WERI-Rb-1 (cell line): ENCODE measurements at regions not wholly inside any gene's neighbourhood (a gene's known extent, or its start where the extent isn't known, plus 50 kb on each side); places are given as distances from the start of the nearest gene placed in this dataset.

Experiments
- DNase-seq: peaks from one replicate; pipeline ENCODE4 v3.0.0-alpha.2; 2020
- H3K27ac ChIP-seq: fragments of 250-450 bp; sonication (Bioruptor Pico); 2 replicates; pipeline ENCODE4 v1.5.1; 2020; ENCODE audit warnings: mild to moderate bottlenecking, moderate library complexity
- H3K27me3 ChIP-seq: fragments of 250-450 bp; sonication (Bioruptor Pico); 2 replicates; pipeline ENCODE4 v1.5.1; 2021; ENCODE audit warnings: mild to moderate bottlenecking, low read depth, moderate library complexity; ENCODE audit not compliant: insufficient read depth, severe bottlenecking
- H3K36me3 ChIP-seq: fragments of 250-450 bp; sonication (Bioruptor Pico); 2 replicates; pipeline ENCODE4 v1.5.1; 2020; ENCODE audit warnings: mild to moderate bottlenecking, moderate library complexity
- H3K4me3 ChIP-seq: 2 replicates; pipeline ENCODE4 v1.5.1; 2011; ENCODE audit warnings: low read depth, mild to moderate bottlenecking, control low read depth, low read length
- H3K9me3 ChIP-seq: fragments of 250-450 bp; sonication (Bioruptor Pico); 2 replicates; pipeline ENCODE4 v1.5.1; 2021; ENCODE audit warnings: mild to moderate bottlenecking, moderate library complexity; ENCODE audit not compliant: severe bottlenecking
- CTCF ChIP-seq: IDR thresholded peaks from 2 replicates; pipeline ENCODE4 v1.5.1; 2011; ENCODE audit warnings: low read depth, mild to moderate bottlenecking, control low read depth, inconsistent platforms, low read length

GRCh38 chr1:189616893-189617292 lies 860.8 kb downstream of the BRINP3 start:
- TF ChIP-seq CTCF, result no peak

GRCh38 chr1:189619682-189620332 lies 857.9 kb downstream of the BRINP3 start:
- no peak for TF ChIP-seq CTCF
- Histone ChIP-seq H3K36me3 (no peaks in the 10 kb centered on the region), H3K4me3 (no peak overlapping the region), H3K9me3 (no peaks in the 10 kb centered on the region), H3K27ac (no peak overlapping the region), H3K27me3 (no peaks in the 10 kb centered on the region)
- DNase-seq, result no peak

More at GRCh38 chr1:189616893-189617292, 860.8 kb downstream of the BRINP3 start:
- H3K27ac ChIP-seq, result no peak overlapping the region
- H3K4me3 ChIP-seq, result no peak overlapping the region
- H3K9me3 ChIP-seq, result no peaks in the 10 kb centered on the region
- H3K36me3 ChIP-seq, result no peaks in the 10 kb centered on the region
- no peaks in the 10 kb centered on the region for H3K27me3 ChIP-seq
- no peak for DNase-seq

DNA sequence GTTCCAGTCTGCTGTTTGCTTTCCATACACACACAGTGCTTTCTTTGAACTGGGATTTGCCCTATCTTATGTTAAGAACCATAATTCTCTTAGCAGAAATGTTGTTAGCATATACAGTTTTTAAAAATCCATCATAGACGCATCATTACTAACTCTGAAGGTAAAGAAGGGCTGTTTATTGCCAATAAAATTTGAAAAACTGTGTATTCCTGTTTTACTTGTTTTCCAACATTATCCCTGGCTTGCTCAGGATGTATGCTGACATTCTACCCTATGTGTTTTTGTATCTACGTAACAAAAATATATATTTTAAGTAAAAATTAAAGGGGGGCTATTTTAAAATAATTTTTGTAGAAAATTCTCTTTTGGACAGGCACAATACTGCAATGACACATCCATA lies 857.2 kb downstream of the BRINP3 start:
- H3K9me3 ChIP-seq, result no peaks in the 10 kb centered on the region
- no peak overlapping the region for H3K4me3 ChIP-seq

DNA sequence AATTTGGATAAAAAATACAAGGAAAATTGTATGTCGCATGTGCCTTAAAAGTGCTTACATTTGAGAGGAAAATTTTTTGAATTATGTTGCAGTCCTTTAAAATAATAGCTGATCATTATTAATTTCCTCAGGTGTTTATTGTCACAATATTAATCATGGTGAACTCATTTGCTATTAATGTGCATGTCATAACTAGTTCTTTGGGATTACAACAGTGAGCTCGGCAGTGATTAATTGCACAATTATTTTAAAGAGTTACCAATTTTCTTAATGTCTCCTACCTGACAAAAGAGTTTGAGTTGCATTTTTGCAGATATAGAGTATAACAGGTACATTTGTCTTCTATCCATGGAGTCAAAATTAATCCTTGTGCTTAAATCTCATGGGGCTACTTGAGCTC lies 854.3 kb downstream of the BRINP3 start:
- Histone ChIP-seq H3K36me3 (no peaks in the 10 kb centered on the region), H3K27ac (no peak overlapping the region), H3K4me3 (no peak overlapping the region), H3K9me3 (no peaks in the 10 kb centered on the region), H3K27me3 (no peaks in the 10 kb centered on the region)
- no peak for DNase-seq
- no peak for TF ChIP-seq CTCF

More for the DNA sequence above, 857.2 kb downstream of the BRINP3 start:
- no peak for TF ChIP-seq CTCF
- H3K27me3 ChIP-seq, result no peaks in the 10 kb centered on the region
- H3K36me3 ChIP-seq, result no peaks in the 10 kb centered on the region
- no peak overlapping the region for H3K27ac ChIP-seq
- no peak for DNase-seq

DNA sequence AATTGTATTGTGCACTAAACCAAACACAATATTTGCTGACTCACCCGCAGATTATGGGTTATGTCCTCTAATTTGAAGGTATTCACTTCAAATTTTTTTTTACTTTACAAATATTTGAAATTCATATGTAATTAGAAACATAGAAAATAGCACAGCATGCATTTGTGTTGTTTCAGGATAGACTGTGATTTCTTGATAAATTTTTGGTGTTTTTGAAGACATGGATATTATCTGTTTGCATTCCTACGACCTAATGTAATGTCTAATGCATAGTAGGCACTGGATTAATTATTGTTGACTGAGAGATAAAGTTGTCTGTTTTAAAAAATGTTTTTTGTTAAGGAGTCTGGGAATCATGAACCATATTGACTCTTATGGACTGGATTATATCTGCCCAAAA lies 850.2 kb downstream of the BRINP3 start:
- H3K27ac ChIP-seq, result no peak overlapping the region
- no peaks in the 10 kb centered on the region for H3K36me3 ChIP-seq
- no peak for TF ChIP-seq CTCF
- no peaks in the 10 kb centered on the region for H3K27me3 ChIP-seq
- no peak overlapping the region for H3K4me3 ChIP-seq
- no peaks in the 10 kb centered on the region for H3K9me3 ChIP-seq
- no peak for DNase-seq

GRCh38 chr1:189628857-189629256 lies 848.8 kb downstream of the BRINP3 start:
- TF ChIP-seq CTCF, result no peak
- no peak overlapping the region for H3K27ac ChIP-seq
- H3K36me3 ChIP-seq, result no peaks in the 10 kb centered on the region
- H3K9me3 ChIP-seq, result no peaks in the 10 kb centered on the region
- no peak for DNase-seq
- no peaks in the 10 kb centered on the region for H3K27me3 ChIP-seq
- no peak overlapping the region for H3K4me3 ChIP-seq
